Hindlimb muscle (tissue), 1 donor: ENCODE measurements at regions not wholly inside any gene's neighbourhood (a gene's known extent, or its start where the extent isn't known, plus 50 kb on each side); places are given as distances from the start of the nearest gene placed in this dataset.
"Not testable (repeated sequence)": the region's sequence is repeated elsewhere in the genome, so short reads cannot be mapped to it uniquely, and the experiment has no call there.

Source experiments
- DNase-seq: peaks from one replicate; pipeline ENCODE4 v3.0.0-alpha.2; 2013

DNA sequence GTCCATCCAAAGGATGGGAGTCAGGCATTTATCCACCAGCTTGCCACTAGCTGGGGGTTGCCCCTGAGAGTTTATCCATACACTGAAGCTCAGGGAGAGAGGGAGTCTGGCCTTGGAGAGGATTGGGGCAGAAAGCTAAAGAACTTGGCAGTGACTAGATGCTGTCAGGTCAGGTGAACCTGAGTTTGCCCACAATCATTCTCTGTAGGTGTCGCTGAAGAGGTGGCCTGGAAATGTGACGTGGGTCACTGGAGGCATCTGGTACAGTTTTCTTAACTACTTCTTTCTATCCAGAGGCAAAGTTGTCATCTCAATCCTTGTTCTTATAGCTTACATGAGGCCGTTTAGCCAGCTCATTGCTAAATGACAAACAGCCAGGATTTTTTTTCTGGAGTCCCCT, 298.0 kb upstream of the CTNNB1 start:
- no peak for DNase-seq

DNA sequence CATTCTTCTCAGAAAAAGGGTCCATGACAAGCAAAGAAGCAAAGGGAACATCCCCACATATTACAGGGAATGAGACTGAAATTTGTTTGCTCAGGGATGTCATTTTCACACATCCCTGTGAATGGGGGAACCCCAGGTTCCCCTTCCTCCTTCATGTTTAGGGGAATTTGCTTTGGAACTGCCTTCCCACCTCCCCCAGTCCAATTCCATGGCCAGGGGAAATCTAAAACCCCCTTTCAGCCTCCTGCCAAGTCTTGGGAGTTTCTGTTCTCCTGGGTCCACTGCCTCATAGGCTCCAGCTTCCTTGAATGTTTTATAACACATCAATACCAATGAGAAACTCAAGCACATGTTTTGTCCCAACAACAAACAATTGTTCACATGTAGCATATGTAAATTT, 297.5 kb upstream of the CTNNB1 start:
- no peak for DNase-seq

DNA sequence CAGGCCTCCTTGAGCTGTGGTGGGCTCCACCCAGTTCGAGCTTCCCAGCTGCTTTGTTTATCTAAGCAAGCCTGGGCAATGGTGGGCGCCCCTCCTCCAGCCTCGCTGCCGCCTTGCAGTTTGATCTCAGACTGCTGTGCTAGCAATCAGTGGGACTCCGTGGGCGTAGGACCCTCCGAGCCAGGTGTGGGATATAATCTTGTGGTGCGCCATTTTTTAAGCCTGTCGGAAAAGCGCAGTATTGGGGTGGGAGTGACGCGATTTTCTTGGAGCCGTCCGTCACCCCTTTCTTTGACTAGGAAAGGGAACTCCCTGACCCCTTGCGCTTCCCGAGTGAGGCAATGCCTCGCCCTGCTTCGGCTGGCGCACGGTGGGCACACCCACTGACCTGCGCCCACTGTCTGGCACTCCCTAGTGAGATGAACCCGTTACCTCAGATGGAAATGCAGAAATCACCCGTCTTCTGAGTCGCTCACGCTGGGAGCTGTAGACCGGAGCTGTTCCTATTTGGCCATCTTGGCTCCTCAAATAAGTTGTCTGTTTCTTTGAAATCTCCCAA, 291.3 kb upstream of the CTNNB1 start:
- not testable (repeated sequence) for DNase-seq

DNA sequence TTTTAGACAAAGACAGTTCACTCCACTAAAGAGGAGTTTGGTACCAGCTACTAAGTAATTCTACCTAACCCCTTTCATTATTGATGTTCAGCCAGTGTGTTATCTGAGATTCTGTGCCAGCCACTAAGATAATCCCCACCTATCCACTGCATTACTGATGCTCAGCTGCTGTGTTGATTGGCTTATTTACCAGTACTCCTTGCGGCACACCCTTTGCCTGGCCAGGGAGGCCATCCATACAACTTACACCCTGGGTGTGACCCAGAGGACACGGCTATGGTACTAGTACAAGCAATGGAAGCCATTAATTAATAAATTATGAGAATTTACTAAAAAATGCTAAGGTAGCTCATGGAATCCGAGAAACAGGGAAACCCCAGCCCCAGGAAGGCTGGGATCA, 290.7 kb upstream of the CTNNB1 start:
- DNase-seq = no peak

DNA sequence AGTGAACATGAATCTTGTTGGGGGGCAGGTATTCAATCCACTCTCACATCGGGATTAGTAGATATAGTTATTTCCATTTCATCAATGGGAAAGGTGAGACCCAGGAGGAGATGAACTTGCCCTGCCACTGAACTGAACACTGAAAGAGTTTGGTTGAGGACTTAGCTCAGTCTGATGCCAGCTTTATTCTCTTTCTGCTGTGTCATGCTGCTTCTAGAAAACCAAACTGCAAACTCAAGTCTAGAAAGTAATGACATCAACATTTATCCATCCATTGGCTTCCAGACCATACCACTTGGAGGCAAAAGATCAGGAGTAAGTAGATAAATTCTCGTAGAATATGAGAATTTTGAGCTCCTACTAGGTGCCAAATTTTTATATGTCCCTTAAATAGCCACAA, 288.0 kb upstream of the CTNNB1 start:
- DNase-seq = no peak

DNA sequence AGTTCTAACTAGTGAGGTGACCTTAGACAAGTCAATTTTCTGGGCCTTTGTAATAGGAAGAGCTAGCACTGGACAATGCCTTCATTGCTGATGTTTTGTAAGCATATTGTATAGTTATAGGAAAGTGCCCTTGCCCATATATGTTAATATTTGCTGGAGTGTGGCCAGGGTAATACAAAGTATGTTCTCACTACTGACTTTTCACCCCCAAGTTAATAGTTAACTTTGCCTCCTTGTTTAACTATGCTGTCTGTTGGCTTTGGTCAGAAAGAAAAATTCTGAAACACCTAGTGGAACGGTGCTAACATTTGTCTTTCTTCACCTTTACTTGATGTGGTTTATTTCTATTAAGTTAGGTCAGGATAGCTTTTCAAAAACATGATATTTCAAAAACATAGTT, 287.4 kb upstream of the CTNNB1 start:
- DNase-seq = no peak

DNA sequence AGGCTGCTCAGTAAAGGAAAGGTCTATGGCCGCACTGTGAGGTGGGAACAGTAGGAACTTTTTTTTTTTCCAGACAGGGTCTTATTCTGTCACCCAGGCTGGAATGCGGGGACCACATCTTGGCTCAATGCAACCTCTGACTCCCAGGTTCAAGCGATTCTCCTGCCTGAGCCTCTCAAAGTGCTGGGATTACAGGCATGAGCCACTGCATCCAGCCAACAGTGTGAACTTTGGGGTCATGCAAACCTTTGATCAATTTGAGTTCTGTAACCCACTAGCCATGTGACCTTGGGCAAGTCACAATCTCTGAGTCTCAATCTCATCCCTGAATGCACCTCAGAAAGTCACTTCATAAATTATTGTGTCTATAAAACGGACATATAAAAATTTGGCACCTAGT, 286.8 kb upstream of the CTNNB1 start:
- no peak for DNase-seq

DNA sequence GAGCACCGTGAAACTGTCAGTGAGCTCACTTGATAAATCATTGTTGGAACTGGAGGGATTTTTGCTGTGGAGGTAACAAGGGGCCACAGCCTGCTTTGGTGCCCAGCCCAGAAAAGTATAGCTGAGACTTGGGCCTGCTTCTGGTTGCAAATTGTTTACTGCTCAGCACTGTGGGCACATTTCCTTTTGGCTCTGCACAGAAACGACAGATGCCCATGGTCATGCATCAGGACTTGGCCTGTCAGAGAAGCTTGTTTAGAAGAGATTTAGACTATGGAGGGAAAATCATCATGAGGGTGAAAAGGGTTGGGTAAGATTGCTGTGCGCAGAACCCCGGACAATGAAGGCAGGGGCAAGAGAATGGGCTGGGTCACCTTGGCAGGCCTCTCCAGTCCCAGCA, 286.1 kb upstream of the CTNNB1 start:
- no peak for DNase-seq

DNA sequence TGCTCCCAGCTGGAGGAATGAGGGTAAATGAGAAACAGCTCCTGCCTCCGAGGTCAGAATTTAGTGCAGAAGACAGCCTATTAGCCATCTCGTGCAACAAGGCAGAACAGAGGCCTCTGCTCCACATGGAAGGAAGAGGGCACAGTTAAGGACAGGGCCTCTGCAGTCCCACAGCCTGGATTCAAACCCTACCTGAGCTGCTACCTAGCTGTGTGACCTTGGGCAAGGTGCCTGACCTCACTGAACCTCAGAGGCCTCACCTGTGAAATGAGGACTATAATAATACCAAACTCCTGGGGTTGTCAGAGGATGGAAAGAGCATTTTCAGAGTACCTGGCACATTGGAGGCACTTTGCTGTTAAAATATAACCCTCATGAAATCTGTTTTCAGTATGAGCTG, 285.7 kb upstream of the CTNNB1 start:
- DNase-seq = no peak

DNA sequence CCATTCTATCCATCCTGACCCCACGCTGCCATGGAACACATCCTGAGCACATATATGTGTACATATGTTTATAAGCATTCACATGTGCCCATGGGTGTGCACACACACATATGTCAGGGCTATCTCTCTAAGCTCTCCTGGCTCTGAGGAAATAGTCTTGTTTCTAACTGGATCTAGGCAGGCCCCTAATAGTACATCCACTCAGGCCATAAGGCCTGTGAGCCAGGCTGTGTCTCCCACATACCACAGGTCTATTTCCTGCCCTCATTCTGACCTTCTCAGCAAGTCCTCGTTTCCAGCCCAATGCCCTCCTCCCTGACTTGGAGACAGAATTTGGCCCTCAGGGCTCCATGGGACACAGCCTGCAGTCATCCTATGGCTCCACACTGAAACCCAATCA, 284.8 kb upstream of the CTNNB1 start:
- no peak for DNase-seq

DNA sequence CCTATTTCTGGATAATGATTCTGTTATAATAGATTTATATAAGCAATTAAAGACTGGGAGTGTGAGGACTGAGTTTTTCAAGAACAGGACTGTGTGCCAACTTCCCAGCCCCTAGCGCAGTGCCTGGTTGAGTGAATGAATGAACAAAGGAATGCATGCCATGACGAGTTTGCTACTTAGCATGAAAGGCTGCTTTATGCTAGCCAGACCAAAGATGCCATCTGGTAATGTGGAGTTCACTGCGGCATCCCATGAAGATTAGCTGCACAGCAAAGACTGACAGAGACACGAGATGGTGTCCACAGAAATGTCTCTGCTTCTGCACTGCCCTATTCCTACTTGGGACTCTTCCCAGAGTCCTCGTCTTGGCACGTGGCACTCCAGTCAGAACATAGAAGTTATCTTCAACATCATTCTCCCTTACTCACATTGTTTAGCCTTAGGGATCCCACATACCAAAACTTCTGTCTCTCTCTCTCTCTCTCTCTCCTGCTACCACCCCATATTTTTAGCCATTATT, 283.9 kb upstream of the CTNNB1 start:
- no peak for DNase-seq

DNA sequence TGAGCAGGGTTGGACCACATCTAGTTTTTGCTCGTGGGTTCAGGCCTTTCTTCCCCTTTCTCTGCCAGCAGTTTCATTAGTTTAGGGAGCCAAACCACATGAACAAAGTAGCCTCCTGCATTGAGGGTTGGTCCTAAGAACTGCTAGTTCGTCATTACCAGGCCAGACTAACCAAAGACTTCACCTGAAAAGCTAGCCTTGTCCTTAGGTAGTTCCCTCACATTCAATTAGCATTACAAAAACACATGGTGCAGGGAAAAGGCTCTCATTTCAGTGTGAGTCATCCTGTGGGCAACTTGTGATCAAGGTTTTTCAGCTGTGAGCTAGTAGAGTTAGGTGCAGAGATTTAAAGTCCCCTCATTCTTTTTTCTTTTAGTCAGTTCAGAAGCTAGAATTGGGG, 279.3 kb upstream of the CTNNB1 start:
- no peak for DNase-seq

DNA sequence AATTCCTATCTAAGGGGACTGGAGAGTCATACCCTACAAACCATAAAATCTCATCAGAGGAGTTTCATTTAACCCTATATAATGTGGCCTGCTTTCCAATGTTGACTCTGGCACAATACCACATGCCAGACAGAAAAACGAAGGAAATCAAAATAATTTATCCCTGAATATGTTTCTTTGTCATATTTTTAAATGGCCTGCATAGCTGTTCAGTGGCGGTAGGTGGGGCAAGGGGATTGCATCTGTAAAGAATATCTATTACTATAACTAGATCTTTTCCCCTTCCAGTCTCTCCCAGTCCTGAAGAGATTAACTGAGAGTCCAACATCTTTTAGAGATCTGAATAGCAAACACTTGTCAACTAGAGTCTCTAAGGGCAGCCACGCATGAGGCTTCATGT, 278.1 kb upstream of the CTNNB1 start:
- no peak for DNase-seq

DNA sequence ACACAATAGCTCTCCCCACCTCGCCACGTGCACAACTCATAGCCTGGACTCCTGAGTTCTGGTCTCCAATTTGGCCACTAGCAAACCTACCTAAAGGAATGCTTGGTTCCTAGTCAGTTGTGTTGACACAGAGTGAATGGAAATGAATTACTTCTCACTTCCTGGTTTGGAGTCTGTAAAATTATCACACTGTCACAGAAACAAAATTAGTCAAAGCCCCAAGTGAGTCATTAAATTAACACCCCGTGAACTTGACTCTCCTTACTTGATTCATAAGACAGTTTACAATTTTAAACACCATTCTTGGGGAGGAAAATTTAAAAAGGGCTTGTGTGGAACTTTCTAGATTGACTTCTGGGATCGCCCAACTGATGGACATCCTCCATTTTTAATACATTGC, 276.2 kb upstream of the CTNNB1 start:
- DNase-seq = no peak

DNA sequence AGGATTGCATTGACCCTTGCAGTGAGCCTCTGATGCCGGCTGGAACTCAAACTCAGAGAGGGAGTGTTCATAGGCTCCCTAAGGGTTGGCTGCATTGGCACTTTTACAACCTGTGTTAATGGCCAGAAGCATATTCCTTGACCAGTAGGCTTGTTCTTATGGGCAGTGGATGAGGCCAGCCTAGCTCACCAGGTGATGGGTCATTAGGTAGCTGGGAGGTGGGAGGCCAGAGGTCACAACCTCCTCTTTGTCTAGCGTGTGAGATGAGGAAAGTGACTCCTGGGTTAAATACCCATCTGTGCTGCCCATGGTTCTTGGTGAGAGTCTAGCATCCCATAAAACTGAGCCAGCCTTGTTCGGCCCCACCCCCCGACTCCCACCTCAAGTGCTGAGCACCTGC, 275.7 kb upstream of the CTNNB1 start:
- DNase-seq = no peak

DNA sequence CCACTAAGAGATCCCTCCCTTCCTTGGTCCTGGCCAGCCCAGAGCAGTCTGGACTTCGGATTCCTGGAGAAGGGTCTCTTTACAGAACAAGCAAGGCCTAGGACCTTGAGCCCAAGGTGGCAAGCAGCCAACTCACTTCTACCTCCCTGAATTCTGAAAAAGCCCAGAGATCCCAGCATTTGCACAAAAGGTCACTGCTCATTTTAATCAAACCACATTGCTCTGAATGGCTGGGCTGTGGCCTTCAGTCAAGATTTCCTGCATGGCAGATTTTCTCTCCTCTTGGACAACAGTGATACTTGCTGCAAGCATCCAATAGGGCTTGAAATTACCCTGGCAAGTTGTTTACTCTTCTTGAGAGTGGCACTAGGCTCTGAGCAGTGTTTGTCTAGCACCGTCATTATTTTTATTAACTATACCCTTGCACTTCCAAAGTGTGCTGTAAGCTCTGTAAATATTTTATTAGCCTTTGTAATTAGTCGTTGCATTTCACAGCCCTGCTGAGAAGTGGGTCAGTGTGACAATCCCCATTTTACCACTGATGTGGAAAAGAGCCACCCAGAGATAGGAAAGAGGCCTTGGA, 274.7 kb upstream of the CTNNB1 start:
- DNase-seq = no peak

DNA sequence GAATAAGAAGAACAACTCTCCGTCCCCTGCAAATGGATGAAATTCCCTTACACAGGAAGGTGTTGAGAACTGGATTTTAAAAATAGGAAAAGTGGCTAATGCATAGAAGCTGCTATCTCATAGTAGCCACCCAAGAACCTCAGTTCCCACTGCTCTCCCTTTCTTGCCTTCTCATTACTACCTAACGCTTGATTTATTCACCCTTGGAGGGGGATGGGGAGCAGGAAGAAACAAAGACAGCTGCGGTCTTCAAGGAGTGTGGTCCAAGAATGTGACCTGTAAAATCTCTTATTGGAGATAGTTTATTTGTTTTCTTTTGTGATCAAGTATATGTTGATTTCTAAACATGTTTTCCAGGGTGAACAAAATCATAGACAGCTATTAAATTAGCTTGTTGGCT, 274.1 kb upstream of the CTNNB1 start:
- no peak for DNase-seq

DNA sequence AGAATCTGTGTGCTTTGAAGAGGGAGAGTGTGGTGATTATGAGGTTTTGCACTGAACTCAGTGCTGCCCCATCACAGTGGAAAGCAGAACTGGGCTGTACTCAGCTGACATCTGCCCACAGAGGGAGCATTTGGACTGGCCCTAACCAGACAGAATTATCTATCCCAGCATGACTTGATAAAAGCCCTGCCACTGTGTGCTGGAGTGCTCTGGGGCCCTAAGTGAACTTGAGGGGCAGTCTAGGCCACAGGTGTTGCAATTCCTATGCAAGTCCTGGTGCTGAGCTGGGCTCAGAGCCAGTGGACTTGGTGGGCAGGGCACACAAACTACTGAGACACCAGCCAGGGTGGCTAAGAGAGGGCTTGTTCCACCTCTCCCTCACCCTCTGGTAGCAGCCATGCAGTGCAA, 269.2 kb upstream of the CTNNB1 start:
- no peak for DNase-seq

DNA sequence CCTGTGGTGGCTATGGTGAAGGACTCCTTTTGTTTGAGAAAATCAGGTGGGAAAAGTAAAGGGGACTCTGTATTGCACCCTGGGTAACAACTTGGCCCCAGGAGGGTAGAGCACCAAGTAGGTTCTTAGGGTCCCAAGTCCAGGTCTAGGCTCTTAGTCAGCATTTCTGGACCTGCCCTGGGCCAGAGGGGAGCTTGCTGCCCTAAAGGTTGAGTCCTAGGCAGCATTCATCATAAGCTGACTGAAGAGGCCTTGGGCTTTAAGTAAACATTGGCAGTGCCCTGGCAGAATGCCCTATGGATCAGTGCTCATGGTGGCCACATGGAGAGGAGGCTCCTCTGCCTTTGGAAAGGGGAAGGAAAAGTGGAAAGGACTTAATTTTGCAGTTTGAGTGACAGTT, 268.5 kb upstream of the CTNNB1 start:
- no peak for DNase-seq

DNA sequence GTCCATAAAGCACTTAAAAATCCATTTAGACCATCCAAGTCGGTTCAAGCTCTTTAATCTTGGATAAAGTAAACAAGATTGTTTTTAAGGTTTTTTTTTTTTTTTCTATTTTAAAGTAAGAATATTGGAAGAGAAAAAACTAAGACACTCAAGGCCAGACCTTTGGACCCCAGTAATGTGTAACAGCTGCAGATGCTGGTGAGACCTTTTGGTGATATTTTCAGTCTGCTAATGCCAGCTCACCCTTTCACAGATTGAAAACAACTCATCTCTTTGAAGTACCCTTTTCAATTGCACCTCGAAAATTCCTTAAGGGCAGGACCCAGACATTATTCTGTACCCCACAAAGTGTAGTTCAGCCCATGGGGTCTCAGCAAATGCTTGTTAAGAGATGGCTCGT, 260.7 kb upstream of the CTNNB1 start:
- DNase-seq = no peak

DNA sequence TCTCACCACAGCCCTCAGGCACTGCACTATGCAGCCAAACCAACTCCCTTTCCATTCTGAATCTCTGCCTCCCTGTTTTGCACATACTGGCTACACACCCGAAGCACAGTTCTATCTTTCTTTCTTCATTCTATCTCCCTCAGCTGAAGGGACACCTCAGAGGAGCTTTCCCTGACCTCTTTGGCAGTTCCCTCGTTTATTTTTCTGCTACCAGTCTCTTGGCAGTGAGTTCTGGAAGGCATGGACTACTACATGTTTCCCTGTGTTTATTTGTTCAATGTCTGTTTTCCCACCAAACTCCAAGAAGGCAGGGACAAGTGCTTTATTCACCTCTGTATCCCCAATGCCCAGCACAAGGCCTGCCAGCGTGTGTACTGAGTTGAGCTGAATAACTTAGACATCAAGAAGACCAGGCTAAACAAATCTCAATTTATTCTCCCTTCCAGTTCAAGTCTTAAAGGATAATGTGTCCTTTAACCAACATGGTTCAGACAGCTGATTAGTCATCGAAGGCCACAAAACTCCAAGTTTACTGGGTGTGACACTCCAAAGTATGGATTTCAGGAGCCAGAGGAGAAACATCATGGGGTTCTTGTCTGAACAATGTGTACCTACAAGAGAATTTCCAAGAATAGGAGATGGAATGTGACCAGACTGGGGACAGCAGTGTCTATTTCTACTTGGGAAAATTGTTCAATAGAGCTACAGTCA, 260.1 kb upstream of the CTNNB1 start:
- DNase-seq = no peak

DNA sequence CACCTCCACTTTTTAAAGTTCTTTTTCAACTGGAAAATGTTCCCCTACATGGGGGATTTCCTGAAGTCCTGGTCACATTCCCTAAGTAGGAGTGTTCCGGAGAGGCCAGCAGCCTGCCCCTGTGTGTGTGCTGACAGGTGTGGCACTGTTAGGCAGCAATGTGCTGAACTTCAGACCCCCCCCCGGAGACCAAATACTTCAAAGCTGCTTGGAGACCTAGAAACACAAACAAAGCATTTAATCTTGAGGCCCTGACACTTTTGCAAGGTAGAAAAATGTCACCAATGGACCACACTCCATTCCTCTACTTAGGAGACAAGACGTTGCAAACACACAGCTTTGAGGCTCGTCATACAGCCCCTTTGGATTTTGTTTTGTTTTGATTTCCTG, 259.6 kb upstream of the CTNNB1 start:
- no peak for DNase-seq

DNA sequence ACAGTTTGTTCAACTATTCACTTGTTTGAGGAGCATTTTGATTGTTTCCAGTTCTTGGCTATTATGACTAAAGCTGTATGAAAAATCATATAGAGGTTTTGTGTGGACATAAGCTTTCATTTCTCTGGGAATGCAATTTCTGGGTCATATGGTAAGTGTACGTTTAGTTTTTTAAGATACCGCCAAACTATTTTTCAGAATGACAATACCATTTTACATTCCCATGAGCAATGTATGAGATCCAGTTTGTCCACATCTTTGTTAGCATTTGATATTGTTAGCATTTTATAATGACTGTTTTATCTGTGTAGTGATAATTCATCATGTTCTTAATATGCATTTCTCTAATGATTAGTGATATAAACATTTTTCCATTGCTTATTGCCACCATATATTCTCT, 258.7 kb upstream of the CTNNB1 start:
- no peak for DNase-seq

DNA sequence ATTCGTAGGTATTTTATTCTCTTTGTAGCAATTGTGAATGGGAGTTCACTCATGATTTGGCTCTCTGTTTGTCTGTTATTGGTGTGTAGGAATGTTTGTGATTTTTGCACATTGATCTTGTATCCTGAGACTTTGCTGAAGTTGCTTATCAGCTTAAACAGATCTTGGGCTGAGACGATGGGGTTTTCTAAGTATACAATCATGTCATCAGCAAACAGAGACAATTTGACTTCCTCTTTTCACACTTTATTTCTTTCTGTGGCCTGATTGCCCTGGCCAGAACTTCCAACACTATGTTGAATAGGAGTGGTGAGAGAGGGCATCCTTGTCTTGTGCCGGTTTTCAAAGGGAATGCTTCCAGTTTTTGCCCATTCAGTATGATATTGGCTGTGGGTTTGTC, 252.3 kb upstream of the CTNNB1 start:
- DNase-seq = not testable (repeated sequence)
